ENCODE measurements at regions not wholly inside any gene's neighbourhood (a gene's known extent, or its start where the extent isn't known, plus 50 kb on each side); places are given as distances from the start of the nearest gene placed in this dataset.

DNA sequence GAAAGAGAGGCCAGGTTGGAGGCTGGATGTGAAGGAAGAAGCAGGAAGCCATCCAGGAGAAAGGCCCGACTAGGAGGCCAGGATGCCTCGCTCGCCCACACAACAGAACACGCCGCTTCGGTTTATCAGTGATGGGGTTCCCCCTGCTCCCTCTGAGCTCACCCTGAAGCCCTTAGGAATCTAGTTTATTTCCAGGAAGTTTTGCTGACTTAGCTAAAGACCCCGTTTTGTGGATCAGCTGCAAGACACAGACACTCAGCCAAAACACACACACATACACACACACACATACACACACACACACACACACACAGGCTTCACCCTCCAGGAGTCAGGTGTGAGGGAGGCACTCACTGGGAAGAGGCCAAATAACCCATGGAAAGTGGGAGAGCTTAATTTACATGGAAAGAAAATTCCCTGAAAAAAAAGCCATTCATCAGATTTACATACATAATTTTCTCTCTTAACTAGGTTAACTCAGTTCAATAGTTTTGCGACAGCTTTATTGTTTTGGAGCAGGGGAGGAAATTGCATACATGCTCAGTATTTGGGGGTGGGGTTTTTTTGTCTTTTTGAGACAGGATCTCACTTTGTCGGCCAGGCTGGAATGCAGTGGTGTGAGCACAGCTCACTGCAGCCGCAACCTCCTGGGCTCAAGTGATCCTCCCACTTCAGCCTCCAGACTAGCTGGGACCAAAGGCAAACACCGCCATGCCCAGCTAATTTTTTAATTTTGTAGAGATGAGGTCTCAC is 92.7 kb upstream of the HAND1 start:
- Histone ChIP-seq H3K4me3 (no peak overlapping the region), H3K27me3 (peaks cover 7% of the 10 kb centered on the region), H3K4me2 (no peak overlapping the region), H3K27ac (no peak overlapping the region), H4K20me1 (ENCODE audit: insufficient read depth, poor library complexity, severe bottlenecking) (no peaks in the 10 kb centered on the region), H3K4me1 (ENCODE audit: insufficient read depth) (no peaks in the 10 kb centered on the region), H2AFZ (no peak overlapping the region), H3K9me2 (replicated peaks; ENCODE audit: insufficient read depth) (no peaks in the 10 kb centered on the region), H3K36me3 (replicated peaks; ENCODE audit: insufficient read depth, low read depth) (no peaks in the 10 kb centered on the region), H3K79me2 (no peaks in the 10 kb centered on the region), H3K9me3 (ENCODE audit: low read depth) (no peaks in the 10 kb centered on the region)
- TF ChIP-seq CTCF (IDR thresholded peaks at IDR 0.05; ENCODE audit: poor library complexity) (no peak), EZH2 (IDR thresholded peaks at IDR 0.05; ENCODE audit: borderline replicate concordance) (no peak), EZH2phosphoT487 (IDR thresholded peaks at IDR 0.05; ENCODE audit: low read depth, severe bottlenecking, unreplicated experiment) (no peak)
- no peak for DNase-seq (ENCODE audit: low spot score)
- WGBS (ENCODE audit: low lambda C conversion rate, missing lambda C conversion rate), result 74% methylated on average over 11 of the region's 11 CpGs

DNA sequence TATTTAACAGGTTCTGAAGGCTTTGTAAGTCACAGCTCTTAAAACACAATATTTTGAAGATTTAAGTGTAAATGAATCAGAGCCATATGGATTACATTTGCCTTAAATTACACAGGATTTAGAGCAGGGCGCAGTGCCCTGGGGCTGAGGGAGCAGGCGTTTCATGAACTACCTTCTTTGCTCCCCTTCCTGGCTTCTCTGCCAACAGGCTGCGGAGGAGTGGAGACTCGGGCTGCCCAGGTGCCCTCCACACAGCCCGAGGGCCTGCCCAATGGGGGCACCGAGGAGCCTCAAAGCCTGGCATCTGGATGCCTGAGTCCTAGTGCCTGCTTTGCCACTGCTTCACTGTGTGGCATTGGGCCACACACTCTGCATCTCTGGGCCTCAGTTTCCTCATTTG is 90.6 kb upstream of the HAND1 start:
- no peak for DNase-seq (ENCODE audit: low spot score)
- Histone ChIP-seq H3K79me2 (no peaks in the 10 kb centered on the region), H3K27ac (no peak overlapping the region), H3K4me1 (ENCODE audit: insufficient read depth) (no peaks in the 10 kb centered on the region), H3K4me3 (no peak overlapping the region), H3K4me2 (no peak overlapping the region), H3K36me3 (replicated peaks; ENCODE audit: insufficient read depth, low read depth) (no peaks in the 10 kb centered on the region), H3K9me3 (ENCODE audit: low read depth) (no peaks in the 10 kb centered on the region), H3K9me2 (replicated peaks; ENCODE audit: insufficient read depth) (no peaks in the 10 kb centered on the region), H3K27me3 (no peaks in the 10 kb centered on the region), H2AFZ (no peak overlapping the region), H4K20me1 (ENCODE audit: insufficient read depth, poor library complexity, severe bottlenecking) (no peaks in the 10 kb centered on the region)
- TF ChIP-seq EZH2 (IDR thresholded peaks at IDR 0.05; ENCODE audit: borderline replicate concordance), result no peak
- TF ChIP-seq EZH2phosphoT487 (IDR thresholded peaks at IDR 0.05; ENCODE audit: low read depth, severe bottlenecking, unreplicated experiment), result no peak
- no peak for TF ChIP-seq CTCF (IDR thresholded peaks at IDR 0.05; ENCODE audit: poor library complexity)
- WGBS (ENCODE audit: low lambda C conversion rate, missing lambda C conversion rate), result 68% methylated on average over 6 of the region's 6 CpGs

DNA sequence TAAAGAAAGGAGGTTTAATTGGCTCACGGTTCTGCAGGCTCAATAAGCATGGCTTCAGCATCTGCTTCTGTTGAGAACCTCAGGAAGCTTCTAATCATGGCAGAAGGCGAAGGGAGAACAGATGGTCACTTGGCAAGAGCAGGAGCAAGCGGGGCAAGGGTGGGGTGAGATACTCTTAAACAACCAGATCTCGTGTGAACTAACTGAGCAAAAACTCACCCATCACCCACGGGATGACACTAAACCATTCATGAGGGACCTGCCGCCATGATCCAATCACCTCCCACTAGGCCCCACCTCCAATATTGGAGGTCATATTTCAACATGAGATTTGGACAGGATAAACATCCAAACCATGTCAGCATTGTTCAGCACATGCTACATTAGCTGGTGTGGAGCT is 89.1 kb upstream of the HAND1 start:
- Histone ChIP-seq H2AFZ (no peak overlapping the region), H3K9me2 (replicated peaks; ENCODE audit: insufficient read depth) (no peaks in the 10 kb centered on the region), H3K4me2 (no peak overlapping the region), H3K79me2 (no peaks in the 10 kb centered on the region), H3K4me3 (no peak overlapping the region), H3K36me3 (replicated peaks; ENCODE audit: insufficient read depth, low read depth) (no peaks in the 10 kb centered on the region), H3K27me3 (no peaks in the 10 kb centered on the region), H3K27ac (no peak overlapping the region), H3K9me3 (ENCODE audit: low read depth) (no peaks in the 10 kb centered on the region), H4K20me1 (ENCODE audit: insufficient read depth, poor library complexity, severe bottlenecking) (no peaks in the 10 kb centered on the region), H3K4me1 (ENCODE audit: insufficient read depth) (no peaks in the 10 kb centered on the region)
- DNase-seq (ENCODE audit: low spot score), result no peak
- WGBS (ENCODE audit: low lambda C conversion rate, missing lambda C conversion rate), result 86% methylated on average over 6 of the region's 6 CpGs
- TF ChIP-seq EZH2 (IDR thresholded peaks at IDR 0.05; ENCODE audit: borderline replicate concordance), result no peak
- TF ChIP-seq EZH2phosphoT487 (IDR thresholded peaks at IDR 0.05; ENCODE audit: low read depth, severe bottlenecking, unreplicated experiment), result no peak
- no peak for TF ChIP-seq CTCF (IDR thresholded peaks at IDR 0.05; ENCODE audit: poor library complexity)

Data from hepatocyte (in vitro differentiated cells).